Hepatocyte (in vitro differentiated cells): ENCODE measurements at regions not wholly inside any gene's neighbourhood (a gene's known extent, or its start where the extent isn't known, plus 50 kb on each side); places are given as distances from the start of the nearest gene placed in this dataset.
"Not testable (repeated sequence)": the region's sequence is repeated elsewhere in the genome, so short reads cannot be mapped to it uniquely, and the experiment has no call there.

Experiments
- DNase-seq: peaks from one replicate; pipeline ENCODE4 v3.0.0-alpha.2; 2016; ENCODE audit warnings: low spot score
- H2AFZ ChIP-seq: fragments of 200-600 bp; sonication (generic); 2 replicates; pipeline ENCODE4 v1.6.0; 2016; ENCODE audit warnings: antibody characterized with exemption, mild to moderate bottlenecking
- H3K27ac ChIP-seq: fragments of 200-600 bp; sonication (generic); 2 replicates; pipeline ENCODE4 v1.5.1; 2016; ENCODE audit warnings: mild to moderate bottlenecking
- H3K27me3 ChIP-seq: fragments of 200-600 bp; sonication (generic); 2 replicates; pipeline ENCODE4 v1.6.1; 2016
- H3K36me3 ChIP-seq: fragments of 200-600 bp; sonication (generic); replicated peaks from 2 replicates; pipeline ENCODE4 v1.5.1; 2016; ENCODE audit warnings: low read depth; ENCODE audit not compliant: insufficient read depth
- H3K4me1 ChIP-seq: fragments of 200-600 bp; sonication (generic); 2 replicates; pipeline ENCODE4 v1.5.1; 2016; ENCODE audit warnings: mild to moderate bottlenecking, moderate library complexity; ENCODE audit not compliant: insufficient read depth
- H3K4me2 ChIP-seq: fragments of 200-600 bp; sonication (generic); 2 replicates; pipeline ENCODE4 v1.6.0; 2016
- H3K4me3 ChIP-seq: fragments of 200-600 bp; sonication (generic); 2 replicates; pipeline ENCODE4 v1.5.1; 2016; ENCODE audit warnings: mild to moderate bottlenecking
- H3K79me2 ChIP-seq: fragments of 200-600 bp; sonication (generic); 2 replicates; pipeline ENCODE4 v1.6.0; 2017; ENCODE audit warnings: mild to moderate bottlenecking
- H3K9me2 ChIP-seq: fragments of 200-600 bp; sonication (generic); replicated peaks from 2 replicates; pipeline ENCODE4 v1.6.0; 2017; ENCODE audit warnings: mild to moderate bottlenecking; ENCODE audit not compliant: insufficient read depth
- H3K9me3 ChIP-seq: fragments of 200-600 bp; sonication (generic); 2 replicates; pipeline ENCODE4 v1.5.1; 2016; ENCODE audit warnings: low read depth, mild to moderate bottlenecking
- H4K20me1 ChIP-seq: fragments of 200-600 bp; sonication (generic); 2 replicates; pipeline ENCODE4 v1.6.0; 2016; ENCODE audit warnings: mild to moderate bottlenecking; ENCODE audit not compliant: insufficient read depth, poor library complexity, severe bottlenecking
- CTCF ChIP-seq: fragments of 200-600 bp; sonication (generic); IDR thresholded peaks from 2 replicates; pipeline ENCODE4 v1.5.1; 2016; ENCODE audit warnings: antibody characterized with exemption, mild to moderate bottlenecking; ENCODE audit not compliant: poor library complexity
- EZH2 ChIP-seq: fragments of 200-600 bp; sonication (generic); IDR thresholded peaks from 2 replicates; pipeline ENCODE4 v1.6.1; 2016; ENCODE audit warnings: antibody characterized with exemption, mild to moderate bottlenecking, borderline replicate concordance
- EZH2phosphoT487 ChIP-seq: fragments of 200-600 bp; sonication (generic); IDR thresholded peaks from one replicate; pipeline ENCODE4 v1.6.1; 2018; ENCODE audit warnings: antibody characterized with exemption, mild to moderate bottlenecking, low read depth, moderate library complexity; ENCODE audit not compliant: unreplicated experiment, severe bottlenecking
- WGBS: methylation state at CpG from one replicate; pipeline ENCODE4 v1.1.6; 2016; ENCODE audit warnings: low lambda C conversion rate; ENCODE audit errors: missing lambda C conversion rate; 5-methylcytosine and 5-hydroxymethylcytosine counted together

GRCh38 chr5:114716955-114717354 lies 355.1 kb downstream of the KCNN2 start:
- WGBS = 94% methylated on average over 1 of the region's 1 CpG
- H3K27ac ChIP-seq = no peak overlapping the region
- TF ChIP-seq EZH2 (no peak), EZH2phosphoT487 (no peak), CTCF (no peak)

DNA sequence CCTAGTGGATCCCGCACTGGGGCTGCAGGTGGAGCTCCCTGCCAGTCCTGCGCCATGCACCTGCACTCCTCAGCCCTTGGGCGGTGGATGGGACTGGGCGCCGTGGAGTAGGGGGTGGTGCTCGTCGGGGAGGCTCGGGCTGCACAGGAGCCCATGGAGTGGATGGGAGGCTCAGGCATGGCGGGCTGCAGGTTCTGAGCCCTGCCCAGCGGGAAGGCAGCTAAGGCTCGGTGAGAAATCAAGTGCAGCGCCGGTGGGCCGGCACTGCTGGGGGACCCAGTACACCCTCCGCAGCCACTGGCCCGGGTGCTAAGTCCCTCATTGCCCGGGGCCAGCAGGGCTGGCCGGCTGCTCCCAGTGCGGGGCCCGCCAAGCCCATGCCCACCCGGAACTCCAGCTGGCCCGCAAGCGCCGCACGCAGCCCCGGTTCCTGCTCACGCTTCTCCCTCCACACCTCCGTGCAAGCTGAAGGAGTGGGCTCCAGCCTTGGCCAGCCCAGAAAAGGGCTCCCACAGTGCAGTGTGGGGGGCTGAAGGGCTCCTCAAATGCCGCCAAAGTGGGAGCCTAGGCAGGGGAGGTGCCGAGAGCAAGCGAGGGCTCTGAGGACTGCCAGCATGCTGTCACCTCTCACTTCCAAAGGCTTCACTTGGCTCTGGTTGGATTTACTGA lies 342.5 kb downstream of the KCNN2 start:
- not testable (repeated sequence) for H3K9me2 ChIP-seq, H4K20me1 ChIP-seq, H3K4me2 ChIP-seq, H3K36me3 ChIP-seq, H3K27me3 ChIP-seq, H3K4me3 ChIP-seq, H2AFZ ChIP-seq, DNase-seq, H3K27ac ChIP-seq, H3K79me2 ChIP-seq, H3K4me1 ChIP-seq, H3K9me3 ChIP-seq
- 95% methylated on average over 28 of the region's 31 CpGs for WGBS

More at GRCh38 chr5:114716955-114717354, 355.1 kb downstream of the KCNN2 start:
- H3K4me3 ChIP-seq = no peak overlapping the region
- H3K36me3 ChIP-seq = no peaks in the 10 kb centered on the region
- no peaks in the 10 kb centered on the region for H3K79me2 ChIP-seq
- no peaks in the 10 kb centered on the region for H4K20me1 ChIP-seq
- no peak overlapping the region for H3K4me2 ChIP-seq
- no peak for DNase-seq
- H3K9me3 ChIP-seq = peaks cover 11% of the 10 kb centered on the region
- no peaks in the 10 kb centered on the region for H3K4me1 ChIP-seq
- no peaks in the 10 kb centered on the region for H3K27me3 ChIP-seq
- no peak overlapping the region for H2AFZ ChIP-seq
- no peaks in the 10 kb centered on the region for H3K9me2 ChIP-seq

- H3K79me2 ChIP-seq = no peaks in the 10 kb centered on the region
- no peak for TF ChIP-seq CTCF
- TF ChIP-seq EZH2phosphoT487 = no peak
- no peak for TF ChIP-seq EZH2
- H4K20me1 ChIP-seq = no peaks in the 10 kb centered on the region
- no peaks in the 10 kb centered on the region for H3K4me1 ChIP-seq
- H3K4me3 ChIP-seq = no peak overlapping the region
- no peaks in the 10 kb centered on the region for H3K36me3 ChIP-seq
- no peak overlapping the region for H3K27ac ChIP-seq
- H3K27me3 ChIP-seq = no peaks in the 10 kb centered on the region
- 89% methylated on average over 1 of the region's 1 CpG for WGBS
- DNase-seq = no peak
- H3K4me2 ChIP-seq = no peak overlapping the region
- no peaks in the 10 kb centered on the region for H3K9me3 ChIP-seq
- no peaks in the 10 kb centered on the region for H3K9me2 ChIP-seq
- H2AFZ ChIP-seq = no peak overlapping the region
These were observed 340.9 kb downstream of the KCNN2 start for GRCh38 chr5:114702731-114703130.

DNA sequence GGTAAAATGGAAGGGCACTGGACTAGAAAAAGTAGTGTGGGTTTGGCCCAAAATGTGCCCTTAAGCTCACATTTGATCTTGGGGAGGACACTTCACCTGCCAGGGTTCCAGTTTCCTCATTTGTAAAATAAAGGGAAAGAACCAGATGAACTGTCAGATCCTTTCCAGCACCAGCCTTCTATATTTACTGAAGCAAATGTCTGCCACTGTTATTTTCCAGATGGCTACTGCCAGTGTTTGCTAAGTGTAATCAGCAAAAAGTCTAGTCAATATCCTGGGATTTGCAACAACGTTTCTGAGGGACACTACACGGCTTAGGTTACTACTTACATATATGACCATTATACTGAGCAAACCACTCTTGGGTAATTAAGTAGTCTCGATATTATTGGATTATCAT lies 340.3 kb downstream of the KCNN2 start:
- no peaks in the 10 kb centered on the region for H4K20me1 ChIP-seq
- H3K9me3 ChIP-seq = no peaks in the 10 kb centered on the region
- H3K27me3 ChIP-seq = no peaks in the 10 kb centered on the region
- TF ChIP-seq EZH2 (no peak), CTCF (no peak), EZH2phosphoT487 (no peak)
- no peak for DNase-seq
- H3K27ac ChIP-seq = no peak overlapping the region
- no peak overlapping the region for H3K4me2 ChIP-seq
- no peak overlapping the region for H3K4me3 ChIP-seq
- 28% methylated on average over 3 of the region's 3 CpGs for WGBS
- no peaks in the 10 kb centered on the region for H3K79me2 ChIP-seq
- no peaks in the 10 kb centered on the region for H3K9me2 ChIP-seq
- H2AFZ ChIP-seq = no peak overlapping the region
- no peaks in the 10 kb centered on the region for H3K4me1 ChIP-seq
- H3K36me3 ChIP-seq = no peaks in the 10 kb centered on the region
